Middle frontal gyrus (tissue), 1 donor: ENCODE measurements at regions not wholly inside any gene's neighbourhood (a gene's known extent, or its start where the extent isn't known, plus 50 kb on each side); places are given as distances from the start of the nearest gene placed in this dataset.

Source experiments
- DNase-seq: peaks from one replicate; pipeline ENCODE4 v3.0.0-alpha.2; 2015; ENCODE audit warnings: low spot score; ENCODE audit errors: extremely low spot score

- no peak for DNase-seq
Measured at GRCh38 chr2:160672211-160672610, 178.6 kb upstream of the RBMS1 start.

- DNase-seq: no peak
Measured at GRCh38 chr2:160674146-160674750, 180.6 kb upstream of the RBMS1 start.

- DNase-seq: no peak
Measured at GRCh38 chr2:160679686-160680085, 186.1 kb upstream of the RBMS1 start.

- no peak for DNase-seq
Measured at GRCh38 chr2:160680294-160680693, 186.7 kb upstream of the RBMS1 start.

- DNase-seq: no peak
Measured at GRCh38 chr2:160680974-160681373, 187.4 kb upstream of the RBMS1 start.

- DNase-seq: no peak
Measured at GRCh38 chr2:160683206-160683605, 189.6 kb upstream of the RBMS1 start.

- DNase-seq: no peak
Measured at GRCh38 chr2:160687629-160688028, 194.0 kb upstream of the RBMS1 start.

GRCh38 chr2:160689441-160689840 lies 195.8 kb upstream of the RBMS1 start:
- DNase-seq: no peak

- DNase-seq: no peak
Measured at GRCh38 chr2:160694221-160694620, 200.6 kb upstream of the RBMS1 start.

GRCh38 chr2:160694631-160695030 lies 201.0 kb upstream of the RBMS1 start:
- DNase-seq: no peak

GRCh38 chr2:160695402-160696086 lies 201.9 kb upstream of the RBMS1 start:
- DNase-seq: no peak

GRCh38 chr2:160696087-160696452 lies 202.5 kb upstream of the RBMS1 start:
- DNase-seq: no peak

GRCh38 chr2:160697817-160698216 lies 204.2 kb upstream of the RBMS1 start:
- DNase-seq: no peak

- DNase-seq: no peak
Measured at GRCh38 chr2:160700021-160700814, 206.6 kb upstream of the RBMS1 start.

- DNase-seq: no peak
Measured at GRCh38 chr2:160701822-160702221, 208.2 kb upstream of the RBMS1 start.

GRCh38 chr2:160702754-160703153 lies 209.1 kb upstream of the RBMS1 start:
- DNase-seq: no peak

- DNase-seq: no peak
Measured at GRCh38 chr2:160703648-160704585, 210.3 kb upstream of the RBMS1 start.

GRCh38 chr2:160715428-160715827 lies 221.8 kb upstream of the RBMS1 start:
- DNase-seq: no peak

- no peak for DNase-seq
Measured at GRCh38 chr2:160719116-160719515, 225.5 kb upstream of the RBMS1 start.

GRCh38 chr2:160720098-160720497 lies 226.5 kb upstream of the RBMS1 start:
- DNase-seq: no peak
